ENCODE measurements at regions not wholly inside any gene's neighbourhood (a gene's known extent, or its start where the extent isn't known, plus 50 kb on each side); places are given as distances from the start of the nearest gene placed in this dataset.
A peak's percentile ranks its signal among the peaks of the same experiment; 100 is the strongest.

DNA sequence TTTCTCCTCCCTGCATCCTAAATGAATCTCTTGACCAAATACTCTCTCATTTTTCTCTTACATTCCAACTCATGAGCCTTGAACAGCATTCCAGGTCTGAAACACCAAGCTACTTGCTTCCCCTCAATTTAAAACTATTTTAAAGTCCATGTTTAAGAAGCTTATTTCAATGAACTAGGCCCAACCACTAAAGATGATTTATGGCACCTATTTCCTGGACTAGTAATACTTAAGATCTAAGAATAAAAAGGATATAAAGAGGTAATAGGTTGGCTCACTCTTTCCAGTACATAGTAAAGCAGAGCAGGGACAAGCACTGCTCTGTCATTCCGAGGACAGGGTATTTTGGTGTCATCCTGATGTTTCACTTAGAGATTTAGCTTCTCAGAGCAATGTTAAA is 219.3 kb upstream of the TMCO5A start:
- DNase-seq: no peak

DNA sequence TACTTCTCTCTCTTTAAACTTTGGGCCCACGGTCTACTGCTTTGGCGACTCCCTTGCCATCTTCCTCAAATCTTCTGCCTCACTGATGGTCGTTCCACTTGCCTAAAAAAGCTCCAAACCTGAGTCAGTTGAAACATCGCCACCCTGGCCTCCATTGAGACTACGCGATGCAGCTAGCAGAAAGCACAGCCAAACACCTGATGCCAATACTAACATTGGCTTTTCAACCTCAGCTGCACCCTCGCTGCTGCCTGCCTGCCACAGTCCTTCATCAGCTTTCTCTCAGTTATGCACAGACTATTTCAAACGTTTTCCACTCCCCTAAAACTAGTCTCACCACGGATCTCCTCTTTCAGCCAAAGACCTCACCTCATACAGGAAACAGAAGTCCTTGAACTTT is 214.2 kb upstream of the TMCO5A start:
- DNase-seq: no peak

DNA sequence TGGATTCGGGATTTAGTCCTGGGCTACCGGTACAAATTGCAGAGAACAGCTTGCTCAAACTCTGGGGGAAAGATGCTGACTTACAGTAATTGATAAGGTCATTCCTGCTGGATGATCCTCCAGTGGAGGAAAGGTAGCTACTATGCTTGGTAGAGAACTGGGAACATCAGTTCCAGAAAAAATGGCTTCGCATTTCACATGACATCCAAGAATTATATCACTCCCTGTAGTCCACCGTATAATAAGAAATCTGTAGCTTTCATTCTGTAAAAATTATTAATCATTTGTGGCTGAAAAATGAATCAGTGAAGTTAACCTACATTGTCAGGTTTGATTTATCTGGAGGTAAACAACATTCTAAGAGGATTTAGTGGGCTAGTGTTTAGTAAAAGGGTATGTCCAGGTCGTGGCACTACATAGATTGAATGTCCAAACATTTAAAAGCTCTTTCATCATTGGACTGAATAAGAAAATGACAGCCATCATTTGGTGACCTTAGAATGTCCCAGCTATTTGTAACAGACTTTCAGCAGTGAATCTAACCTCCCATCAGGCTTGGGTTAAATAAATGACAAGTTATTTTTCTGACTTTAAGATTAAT is 203.2 kb upstream of the TMCO5A start:
- no peak for DNase-seq

DNA sequence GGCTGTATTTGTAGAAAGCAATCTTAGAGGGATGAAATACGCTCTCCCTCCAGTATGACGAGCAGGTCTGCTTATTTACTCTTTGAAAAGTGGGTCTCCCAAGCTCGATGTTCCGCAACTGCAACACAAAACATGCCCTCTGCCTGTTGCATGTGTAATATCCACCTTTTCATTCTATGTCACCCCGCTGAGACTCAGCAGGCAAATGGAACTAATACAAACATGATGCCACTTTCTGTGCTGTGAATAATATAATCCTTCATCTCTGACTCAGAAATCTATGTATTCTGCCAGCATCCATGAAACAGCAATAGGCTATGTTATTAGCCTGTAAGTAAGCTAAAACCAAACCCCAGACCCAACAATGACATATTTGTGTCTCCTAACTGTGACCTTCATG is 200.8 kb upstream of the TMCO5A start:
- DNase-seq: peak; percentile 30

DNA sequence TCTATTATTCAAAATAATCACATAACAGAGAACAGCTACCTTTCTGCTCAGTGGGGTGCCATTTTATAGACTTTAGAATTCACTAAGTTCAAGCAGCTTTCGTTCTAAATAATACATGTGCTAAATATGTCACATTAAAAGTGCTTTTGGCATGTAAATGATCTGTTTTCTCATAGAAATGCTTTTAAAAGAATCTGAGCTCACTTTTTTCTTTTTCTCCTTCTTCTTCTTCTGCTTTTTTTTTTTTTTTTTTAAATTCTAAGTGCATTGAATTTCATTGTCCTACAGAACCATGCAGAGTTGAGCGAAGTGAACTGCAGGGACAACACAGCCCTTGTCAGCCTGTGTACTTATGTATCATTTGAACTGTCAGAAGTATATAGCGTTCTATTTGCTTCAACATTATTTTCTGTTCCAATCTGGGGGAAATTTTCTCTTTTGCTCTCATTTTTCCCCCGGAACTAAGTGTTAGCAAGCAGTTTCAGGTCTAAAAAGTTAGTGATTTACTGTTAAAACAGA is 193.8 kb upstream of the TMCO5A start:
- DNase-seq: no peak

DNA sequence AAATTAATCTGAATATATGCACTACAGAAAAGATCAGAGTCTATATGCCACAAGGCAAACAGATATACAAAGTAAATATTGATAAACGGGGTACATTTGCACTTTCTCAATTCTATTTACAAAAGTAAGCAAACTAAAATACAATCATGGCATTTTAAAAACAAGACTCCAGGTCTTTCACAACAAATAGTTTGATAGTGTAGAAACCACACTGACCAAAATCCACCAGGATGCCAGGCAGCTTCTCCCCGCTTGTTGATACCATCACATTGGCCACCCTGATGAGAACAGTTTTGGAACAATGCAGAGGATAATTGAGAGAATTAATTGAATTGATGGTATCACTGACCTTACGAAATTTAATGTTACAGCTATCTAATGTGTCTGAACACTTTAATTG is 190.6 kb upstream of the TMCO5A start:
- no peak for DNase-seq

DNA sequence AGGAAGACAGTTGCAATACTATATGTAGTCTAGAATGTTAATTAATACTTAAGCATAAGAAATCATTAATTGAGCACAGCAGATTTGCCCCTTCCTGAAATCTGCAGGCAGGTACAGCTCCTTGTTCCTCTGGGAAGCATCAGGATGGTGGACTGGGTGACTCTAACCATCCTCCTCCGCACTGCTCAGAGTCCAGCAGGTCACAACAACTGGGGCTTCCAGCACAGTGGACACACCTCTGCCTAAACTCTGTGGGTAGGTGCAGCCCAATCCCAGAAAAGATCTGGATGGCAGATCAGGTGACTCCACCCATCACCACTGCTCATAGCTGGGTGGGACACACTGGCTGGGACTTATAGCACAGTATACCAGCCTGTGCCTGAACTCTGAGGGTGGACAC is 189.9 kb upstream of the TMCO5A start:
- no peak for DNase-seq

DNA sequence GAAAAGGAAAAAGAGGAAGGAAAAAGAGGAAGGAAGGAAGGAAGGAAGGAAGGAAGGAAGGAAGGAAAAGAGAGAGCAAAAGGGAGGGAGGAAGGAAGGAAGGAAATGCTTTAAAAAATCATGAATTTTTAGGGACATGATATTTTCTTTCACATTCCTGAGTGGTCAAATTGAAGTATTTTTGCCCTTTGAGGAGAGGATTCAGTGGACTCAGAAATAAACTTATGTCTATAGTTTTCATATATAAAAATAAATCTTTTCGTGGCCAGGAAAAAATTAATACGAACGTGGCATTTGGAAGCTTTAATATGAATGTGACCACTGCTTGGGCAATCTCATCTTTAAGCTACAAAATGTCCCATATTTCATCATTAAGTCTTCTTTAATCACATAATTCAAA is 183.0 kb upstream of the TMCO5A start:
- no peak for DNase-seq

DNA sequence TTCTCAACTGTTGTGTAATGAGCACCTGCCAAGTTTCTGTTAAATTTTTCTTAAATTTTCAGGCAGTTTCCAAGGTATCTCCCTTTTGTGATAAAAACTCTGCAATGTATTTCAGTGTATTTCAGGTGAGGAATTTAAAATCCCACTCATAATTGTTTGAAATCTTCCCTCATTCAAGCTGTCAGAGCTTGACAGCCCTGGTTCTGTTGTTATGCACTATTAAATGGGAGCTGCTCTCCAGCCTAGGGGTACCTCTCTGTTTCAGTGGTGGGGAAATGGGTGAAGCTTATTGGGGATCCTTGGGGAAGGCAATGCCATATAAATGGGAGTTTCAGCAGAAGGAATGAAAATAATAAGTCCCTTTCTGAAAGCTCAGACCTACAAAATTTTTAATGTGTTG is 178.0 kb upstream of the TMCO5A start:
- DNase-seq: no peak

DNA sequence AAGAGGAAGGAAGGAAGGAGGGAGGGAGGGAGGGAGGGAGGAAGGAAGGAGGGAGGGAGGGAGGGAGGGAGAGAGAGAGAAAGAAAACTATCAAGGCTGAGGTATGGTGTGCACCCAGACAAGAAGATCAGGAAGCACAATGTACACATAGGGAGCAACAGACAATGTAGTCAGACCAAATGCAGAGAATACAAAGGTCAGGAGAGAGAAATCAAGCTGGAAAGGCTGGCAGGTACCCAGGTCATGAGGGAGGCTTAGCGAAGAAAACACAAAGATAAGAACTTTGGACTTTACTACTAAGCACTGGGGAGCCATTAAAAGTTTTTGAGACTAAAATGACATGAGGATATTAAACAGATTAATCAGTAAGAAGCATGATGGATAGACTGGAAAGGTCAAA is 176.0 kb upstream of the TMCO5A start:
- no peak for DNase-seq

DNA sequence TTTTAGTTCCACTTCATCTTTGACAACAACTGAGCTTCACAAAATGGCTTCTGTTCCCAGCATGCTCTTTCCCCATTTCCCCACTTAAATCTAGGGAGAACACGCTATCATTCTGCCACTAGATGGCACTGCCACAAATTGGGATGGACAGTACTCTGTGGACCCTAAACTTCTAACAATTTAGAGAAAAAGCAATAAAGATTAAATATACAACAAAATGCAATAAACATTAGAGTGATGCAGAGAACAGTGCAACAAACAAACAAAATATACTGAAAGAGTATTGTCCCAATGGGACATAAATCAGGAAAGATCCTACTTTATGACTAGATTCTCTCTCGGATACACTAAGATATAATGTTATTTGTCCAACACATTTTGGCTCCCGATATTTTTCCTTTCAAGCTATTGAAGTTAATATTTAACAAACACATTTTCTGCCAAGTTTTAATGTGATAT is 169.7 kb upstream of the TMCO5A start:
- peak; percentile 64 for DNase-seq

DNA sequence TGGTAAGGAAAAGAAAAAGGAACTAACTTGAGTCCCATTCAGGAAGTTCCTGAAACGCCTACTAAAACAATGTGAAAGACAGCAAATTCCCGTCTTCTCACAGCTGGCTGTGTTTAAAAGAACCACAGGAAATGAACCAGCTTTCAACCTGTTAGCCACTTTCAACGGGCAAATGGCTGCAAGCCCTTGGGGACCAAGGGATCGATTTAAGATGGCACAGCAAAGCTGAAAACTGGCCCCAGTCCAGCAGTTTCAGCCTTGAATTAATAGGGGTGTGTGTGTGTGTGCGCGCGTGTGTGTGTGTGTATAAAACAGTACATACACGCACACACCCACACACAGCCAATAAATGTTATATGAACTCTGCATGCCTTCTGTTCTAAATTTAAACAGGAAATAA is 168.7 kb upstream of the TMCO5A start:
- peak; percentile 12 for DNase-seq

DNA sequence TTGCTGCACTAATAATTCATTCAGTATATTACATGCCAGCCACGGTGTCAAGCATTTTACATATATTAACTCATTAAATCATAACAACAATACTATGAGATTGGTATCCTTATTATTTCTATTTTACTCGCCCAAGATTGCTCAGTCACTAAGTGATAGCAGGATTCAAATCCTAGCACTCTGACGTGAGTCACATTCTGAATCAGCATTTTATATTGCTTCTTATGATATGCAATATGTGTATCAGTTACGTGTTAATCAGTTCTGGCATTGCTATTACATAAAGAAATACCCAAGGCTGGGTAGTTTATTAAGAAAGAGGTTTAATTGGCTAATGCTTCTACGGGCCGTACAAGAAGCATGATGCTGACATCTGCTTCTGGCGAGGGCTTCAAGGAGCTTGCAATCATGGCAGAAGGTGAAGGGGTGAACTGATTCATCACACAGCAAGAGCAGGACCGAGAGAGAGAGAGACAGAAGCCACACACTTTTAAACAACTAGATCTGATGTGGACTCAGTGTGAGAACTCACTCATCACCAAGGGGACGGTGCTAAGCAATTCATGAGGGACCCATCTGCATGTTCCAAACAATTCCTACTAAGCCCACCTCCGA is 166.5 kb upstream of the TMCO5A start:
- no peak for DNase-seq

DNA sequence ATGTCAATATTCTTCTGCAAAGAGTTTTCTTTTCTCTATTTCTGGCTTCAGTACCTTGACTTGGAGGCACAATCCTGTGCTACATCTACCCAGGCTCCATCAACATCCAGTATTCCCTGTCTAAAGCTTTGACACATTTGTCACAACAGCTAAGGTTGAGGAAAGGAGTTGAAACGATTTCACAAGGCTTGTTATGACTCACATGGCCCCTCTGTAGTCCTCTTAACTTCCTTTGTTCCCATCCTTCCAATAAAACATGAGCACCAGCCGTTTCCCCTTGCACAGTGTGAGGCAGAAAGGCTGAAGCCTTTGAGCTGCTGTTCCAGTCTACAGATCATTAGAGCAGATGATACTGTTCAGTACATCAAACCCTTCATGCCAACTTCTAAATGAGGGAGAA is 163.0 kb upstream of the TMCO5A start:
- DNase-seq: peak; percentile 57

DNA sequence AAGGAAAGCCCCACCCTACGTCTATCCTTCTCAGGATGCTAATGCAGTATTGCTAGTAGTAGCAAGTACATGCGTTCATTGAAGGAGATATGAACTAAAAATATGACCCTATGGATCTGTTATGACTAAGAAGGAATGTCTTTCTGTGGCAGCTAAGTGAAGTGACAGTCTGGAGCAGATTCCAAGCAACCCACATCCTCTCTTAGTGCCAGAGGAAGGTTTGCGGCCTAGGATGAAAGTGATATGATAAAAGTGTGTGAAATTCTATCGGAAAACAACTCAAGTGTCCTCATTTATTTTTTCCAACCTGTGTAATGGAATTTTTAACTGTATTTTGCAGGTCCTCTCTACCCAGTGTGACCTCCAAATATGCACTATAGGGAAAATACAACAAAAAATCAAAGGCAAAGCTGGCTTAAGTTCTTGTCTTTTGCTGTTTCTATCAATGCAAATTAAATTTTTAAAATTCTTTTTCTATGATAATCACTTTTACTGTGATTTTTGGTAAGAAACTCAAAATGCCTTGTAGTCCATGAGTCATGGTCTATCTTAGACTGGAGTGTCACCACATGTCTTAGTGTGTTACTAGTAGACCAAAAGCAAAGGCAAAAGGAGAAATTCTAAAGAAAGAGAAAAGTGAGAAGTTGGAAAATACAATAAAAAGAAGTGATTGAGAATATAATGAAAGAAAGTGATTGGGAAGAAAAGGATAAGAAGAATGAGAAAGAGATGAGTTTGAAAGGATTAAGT is 161.2 kb upstream of the TMCO5A start:
- DNase-seq: peak; percentile 92

DNA sequence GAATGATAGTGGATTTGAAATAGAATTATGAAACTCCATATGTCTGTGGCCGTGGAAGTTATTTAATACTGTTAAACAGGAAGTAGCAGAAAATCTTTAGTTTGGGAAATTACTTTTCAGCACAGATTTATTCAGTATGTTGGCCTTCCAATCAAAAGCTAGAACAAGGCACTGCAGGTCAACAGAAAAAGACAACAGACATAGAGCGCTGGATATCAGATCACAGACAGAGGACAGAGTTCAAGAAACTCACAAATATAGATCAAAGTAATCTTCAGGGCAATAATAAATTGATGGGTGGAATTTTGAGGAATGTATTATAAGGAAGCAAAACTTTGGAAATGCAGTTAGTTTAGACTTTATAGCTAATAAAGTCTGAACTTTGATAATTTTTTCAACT is 159.5 kb upstream of the TMCO5A start:
- peak; percentile 9 for DNase-seq

DNA sequence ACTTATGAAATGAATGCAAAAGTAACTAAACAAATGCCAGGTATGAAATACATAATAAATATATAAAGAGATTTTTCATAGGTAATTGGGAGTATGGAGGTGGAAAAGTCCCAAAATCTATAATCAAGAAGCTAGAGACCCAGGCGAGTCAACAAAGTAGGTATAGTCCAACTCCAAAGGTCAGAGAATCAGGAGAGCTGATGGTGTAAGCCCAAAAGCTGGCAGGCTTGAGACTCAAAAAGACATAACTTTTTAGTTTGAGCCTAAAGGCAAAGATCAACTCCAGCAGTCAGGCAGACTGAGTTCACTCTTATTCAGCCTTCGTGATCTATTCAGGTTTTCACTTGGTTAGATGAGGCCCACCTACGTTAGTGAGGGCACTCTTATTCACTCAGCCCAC is 157.4 kb upstream of the TMCO5A start:
- no peak for DNase-seq

DNA sequence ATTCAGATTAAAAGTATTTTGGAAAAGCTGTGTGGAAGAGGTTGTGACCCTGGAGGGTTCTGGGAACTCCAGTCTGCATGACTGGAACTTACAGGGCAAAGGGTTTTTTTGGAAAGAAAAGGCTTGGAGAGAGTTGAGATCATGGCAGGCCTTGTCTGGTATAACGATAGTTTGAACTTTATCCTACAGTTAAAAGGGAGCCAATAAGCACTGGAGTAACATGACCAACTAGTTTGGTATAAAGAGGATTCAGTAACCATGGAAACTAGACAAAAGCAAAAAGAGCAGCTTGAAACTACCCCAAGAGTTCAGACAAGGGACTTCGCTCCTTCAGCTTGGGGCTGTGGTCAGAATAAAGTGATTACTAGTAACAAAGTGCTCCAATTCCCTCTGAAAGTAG is 151.2 kb upstream of the TMCO5A start:
- no peak for DNase-seq

DNA sequence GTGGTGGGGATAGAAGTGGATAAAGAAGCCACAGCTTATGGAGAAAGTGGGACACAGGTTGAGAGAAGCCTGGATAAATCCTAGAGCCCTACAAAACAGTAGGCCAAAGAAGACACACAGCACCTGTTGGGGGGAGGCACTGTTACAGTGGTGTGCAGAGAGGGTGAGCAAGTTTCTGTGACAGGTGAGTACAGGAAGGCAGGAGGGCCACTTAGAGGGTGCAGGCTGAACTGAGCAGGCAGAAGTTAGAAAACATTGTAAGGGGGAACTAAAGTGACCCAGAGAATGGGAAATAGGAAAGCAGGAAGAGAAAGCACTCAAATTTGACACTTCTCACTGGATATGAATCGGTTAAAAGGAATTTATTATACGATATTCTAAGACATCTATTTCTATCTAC is 146.1 kb upstream of the TMCO5A start:
- DNase-seq: no peak

DNA sequence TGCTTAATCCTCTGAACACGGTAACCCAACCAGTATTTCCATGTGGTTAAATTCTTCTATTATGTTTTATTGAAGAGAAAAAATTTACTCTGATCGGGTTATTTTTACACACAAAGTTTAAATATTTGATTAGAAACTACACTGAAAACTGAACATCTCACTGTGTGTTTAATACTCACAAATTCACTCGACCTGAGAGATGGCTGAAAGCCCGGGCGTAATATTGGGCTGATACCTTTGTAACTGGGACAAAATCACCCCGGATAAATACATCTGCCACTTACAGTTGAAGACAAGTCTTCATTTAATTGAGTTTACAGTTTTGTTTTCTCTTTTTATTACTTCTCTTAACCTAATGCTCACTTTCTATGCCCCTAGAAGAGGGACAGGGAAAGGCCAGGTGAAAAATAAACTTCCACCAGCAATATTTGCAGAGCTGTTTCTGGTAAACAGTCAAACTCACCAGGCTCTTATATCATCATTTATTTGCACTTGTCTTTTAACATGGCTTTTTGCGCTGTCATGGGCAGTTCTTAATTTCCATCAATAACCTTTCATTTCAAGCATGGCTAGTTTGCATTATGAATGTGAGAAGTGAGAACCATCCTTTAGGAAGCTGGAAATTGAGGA is 145.6 kb upstream of the TMCO5A start:
- no peak for DNase-seq

DNA sequence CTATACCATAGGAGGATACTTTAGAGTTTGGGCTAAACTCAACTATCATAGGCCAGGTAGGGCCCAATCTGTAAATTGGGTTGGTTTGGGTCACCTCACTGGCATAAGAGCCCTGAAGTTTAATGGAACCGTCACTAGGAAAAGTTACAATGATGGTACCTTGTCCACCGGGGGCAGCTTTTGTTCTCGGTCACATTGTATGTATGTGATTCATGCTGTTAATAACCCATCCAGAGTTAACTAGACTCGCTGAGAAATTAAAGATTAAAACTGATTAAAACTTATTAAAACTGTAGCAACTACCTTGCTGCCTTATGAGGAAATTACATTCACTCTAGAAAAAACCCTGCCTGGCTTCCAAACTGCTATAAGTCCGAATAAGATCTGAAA is 145.0 kb upstream of the TMCO5A start:
- no peak for DNase-seq

DNA sequence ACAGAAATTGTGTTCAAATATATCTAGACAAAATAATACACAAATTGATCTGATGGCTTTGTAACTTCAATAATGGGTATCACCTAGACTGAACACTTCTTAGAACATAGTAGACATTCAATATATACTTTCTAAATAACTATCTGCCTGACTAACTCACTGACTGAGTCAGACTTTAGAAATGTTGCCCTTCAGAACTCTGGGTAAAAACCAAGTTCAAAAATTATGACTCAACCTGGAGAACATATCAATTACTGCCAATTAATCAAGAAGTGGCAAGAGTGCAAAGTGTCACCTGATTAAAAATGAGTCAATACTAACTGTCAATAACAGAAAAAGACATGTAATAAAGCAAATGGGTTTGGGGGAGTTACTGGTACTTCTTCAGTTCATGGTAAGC is 144.6 kb upstream of the TMCO5A start:
- peak; percentile 83 for DNase-seq

DNA sequence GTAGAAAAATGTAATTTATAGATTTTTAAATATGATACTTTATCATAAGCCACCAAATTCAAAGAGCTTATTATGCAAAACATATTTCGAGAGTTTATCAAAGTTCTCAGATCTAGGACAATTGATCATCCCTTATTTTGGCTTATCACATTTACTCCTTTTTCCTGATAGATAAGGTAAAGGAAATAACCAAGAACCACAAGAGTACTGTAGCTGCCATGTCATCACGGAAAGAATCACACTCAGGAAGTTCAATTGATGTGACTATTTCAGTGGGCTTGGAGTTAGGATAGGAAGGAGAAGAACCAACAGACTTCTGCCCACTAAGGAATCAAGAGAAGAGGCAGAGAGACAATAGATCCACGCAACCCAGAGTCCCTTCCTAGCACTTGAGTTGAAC is 142.7 kb upstream of the TMCO5A start:
- no peak for DNase-seq

DNA sequence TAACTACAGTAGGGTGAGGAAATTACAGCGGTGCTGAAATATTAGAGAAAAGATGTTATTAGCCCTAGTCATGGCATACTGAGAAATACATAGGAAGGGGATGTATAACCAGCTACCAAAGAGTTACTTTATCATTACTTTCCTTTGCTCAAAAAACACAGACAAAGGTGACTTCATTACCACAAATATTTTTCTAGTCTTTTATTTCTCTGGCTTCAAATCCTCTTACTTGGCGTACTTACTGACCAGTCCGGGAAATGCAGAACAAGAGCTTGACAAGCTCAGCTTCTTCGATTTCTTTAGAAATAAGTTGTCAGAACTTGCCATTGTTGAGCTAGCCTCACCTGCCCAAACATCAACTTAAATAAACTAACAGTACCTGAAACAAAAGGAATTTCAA is 142.1 kb upstream of the TMCO5A start:
- DNase-seq: peak; percentile 25
